ENCODE measurements at regions not wholly inside any gene's neighbourhood (a gene's known extent, or its start where the extent isn't known, plus 50 kb on each side); places are given as distances from the start of the nearest gene placed in this dataset.

DNA sequence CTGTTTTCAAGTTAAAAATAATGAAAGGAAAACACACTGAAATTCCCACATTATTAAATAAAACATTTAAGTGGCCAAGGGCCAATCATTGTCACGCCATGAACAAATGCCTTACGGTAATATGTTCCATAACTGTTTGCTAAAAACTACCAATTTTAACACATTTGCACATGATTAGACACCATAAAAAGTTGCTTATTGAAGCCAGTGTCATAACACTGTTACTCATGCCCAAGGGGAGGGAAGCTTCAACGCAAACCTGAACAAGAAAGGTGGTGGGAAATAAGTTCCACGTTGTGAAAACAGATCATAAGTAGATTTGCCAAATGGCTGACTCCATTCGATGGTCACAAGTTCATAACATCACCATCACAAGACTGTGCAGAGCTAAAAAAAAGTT, 739.3 kb upstream of the FAM241A start (continued):
- TF ChIP-seq, protein P1, sequence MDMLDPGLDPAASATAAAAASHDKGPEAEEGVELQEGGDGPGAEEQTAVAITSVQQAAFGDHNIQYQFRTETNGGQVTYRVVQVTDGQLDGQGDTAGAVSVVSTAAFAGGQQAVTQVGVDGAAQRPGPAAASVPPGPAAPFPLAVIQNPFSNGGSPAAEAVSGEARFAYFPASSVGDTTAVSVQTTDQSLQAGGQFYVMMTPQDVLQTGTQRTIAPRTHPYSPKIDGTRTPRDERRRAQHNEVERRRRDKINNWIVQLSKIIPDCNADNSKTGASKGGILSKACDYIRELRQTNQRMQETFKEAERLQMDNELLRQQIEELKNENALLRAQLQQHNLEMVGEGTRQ (IDR thresholded peaks at IDR 0.05; ENCODE audit: borderline replicate concordance, low read depth, low read length) = no peak

DNA sequence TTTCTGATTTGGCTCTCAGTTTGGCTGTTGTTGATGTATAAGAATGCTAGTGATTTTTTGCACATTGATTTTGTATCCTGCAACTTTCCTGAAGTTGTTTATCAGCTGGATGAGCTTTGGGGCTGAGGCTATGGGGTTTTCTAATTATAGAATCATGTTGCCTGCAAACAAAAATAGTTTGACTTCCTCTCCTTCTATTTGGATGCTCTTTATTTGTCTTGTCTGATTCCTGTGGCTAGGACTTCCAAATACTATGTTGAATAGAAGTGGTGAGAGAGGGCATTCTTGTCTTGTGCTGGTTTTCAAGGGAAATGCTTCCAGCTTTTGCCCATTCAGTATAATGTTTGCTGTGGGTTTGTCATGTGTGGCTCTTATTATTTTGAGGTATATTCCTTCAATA, 734.7 kb upstream of the FAM241A start:
- H3K9me3 ChIP-seq (replicated peaks; ENCODE audit: control insufficient read depth, insufficient read depth, low read length) = no peaks in the 10 kb centered on the region
- H3K79me2 ChIP-seq (ENCODE audit: control insufficient read depth, insufficient read depth, low read length) = no peaks in the 10 kb centered on the region
- intact Hi-C loops (cut with micrococcal nuclease; ENCODE audit: unreplicated experiment) (no loop called here), in situ Hi-C loops (cut with MboI) (no loop called here)
- ChIA-PET SMC1A (ENCODE audit: uncharacterized antibody, unreplicated experiment) (interaction anchor here (0.6 to 0.9 kb wide), 2 partner anchors 45 to 428 kb away, joined by 3 read pairs; no protein-coding TSS in a partner anchor), RAD21 (ENCODE audit: unreplicated experiment) (no interaction called here), CTCF (no interaction called here), POLR2A (no interaction called here)
- no TSS peak for BruUV-seq (replicated peaks)
- no peak overlapping the region for H2AFZ ChIP-seq (ENCODE audit: control insufficient read depth, low read depth, low read length)
- no peak overlapping the region for H3K9ac ChIP-seq (ENCODE audit: control insufficient read depth, insufficient read depth, low read length)
- no peak for TF ChIP-seq POLR2AphosphoS2 (IDR thresholded peaks at IDR 0.05; ENCODE audit: low read depth, low read length)
- no peak for TF ChIP-seq SMARCA5 (IDR thresholded peaks at IDR 0.05)
- no peak for TF ChIP-seq MTA2 (IDR thresholded peaks at IDR 0.05; ENCODE audit: low read depth)
- no peak for TF ChIP-seq TAF1 (IDR thresholded peaks at IDR 0.05; ENCODE audit: borderline replicate concordance, low read depth, low read length)
- no peak for TF ChIP-seq NFYA (IDR thresholded peaks at IDR 0.05; ENCODE audit: borderline replicate concordance, low read depth, low read length)
- TF ChIP-seq RFX5 (IDR thresholded peaks at IDR 0.05; ENCODE audit: low read depth, low read length) = no peak
- H4K20me1 ChIP-seq (ENCODE audit: control insufficient read depth, insufficient read depth) = no peaks in the 10 kb centered on the region
- FAIRE-seq = no peak
- H3K4me2 ChIP-seq (ENCODE audit: control insufficient read depth, insufficient read depth) = no peak overlapping the region
- ATAC-seq = no peak
- H3K36me3 ChIP-seq (ENCODE audit: control insufficient read depth in 2 of 2, insufficient read depth in 2 of 2, low read length in 1 of 2) = no peaks in the 10 kb centered on the region
- no peak overlapping the region for H3K4me3 ChIP-seq
- no peak for DNase-seq (ENCODE audit: low read depth, low spot score)
- H3K4me1 ChIP-seq (ENCODE audit: control insufficient read depth, insufficient read depth, low read length) = no peaks in the 10 kb centered on the region
- no peak overlapping the region for H3K27ac ChIP-seq (ENCODE audit: control insufficient read depth, insufficient read depth)
- no peaks in the 10 kb centered on the region for H3K27me3 ChIP-seq (replicated peaks in 1 of 2; ENCODE audit: control insufficient read depth in 2 of 2, insufficient read depth in 2 of 2, low read length in 1 of 2)

DNA sequence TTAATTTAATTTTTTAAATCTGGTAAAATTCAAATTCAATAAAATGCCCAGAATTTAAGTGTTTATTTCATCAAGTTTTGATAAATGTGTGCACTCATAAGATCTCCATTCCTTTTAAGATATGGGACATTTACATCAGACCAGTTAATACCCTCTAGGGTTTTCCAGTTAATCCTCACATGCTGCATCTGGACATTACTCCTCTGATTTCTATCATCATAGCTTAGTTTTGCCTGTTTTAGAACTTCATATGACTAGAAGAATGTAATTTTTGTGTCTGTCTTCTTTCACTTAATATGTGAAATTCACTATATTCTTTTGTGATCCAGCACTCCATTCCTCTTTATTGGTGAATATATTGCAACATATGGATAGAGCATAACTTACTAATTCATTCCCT, 727.7 kb upstream of the FAM241A start:
- FAIRE-seq = no peak
- CTCF ChIA-PET = no interaction called here
- TF ChIP-seq MXI1 (IDR thresholded peaks at IDR 0.05; ENCODE audit: low read depth, low read length) (no peak), CHD2 (IDR thresholded peaks at IDR 0.05; ENCODE audit: borderline replicate concordance, low read depth, low read length) (no peak), SUPT20H (IDR thresholded peaks at IDR 0.05; ENCODE audit: borderline replicate concordance, control insufficient read depth, low read depth, low read length) (no peak), ZSCAN29 (IDR thresholded peaks at IDR 0.05) (no peak), ZNF384 (IDR thresholded peaks at IDR 0.05; ENCODE audit: borderline replicate concordance, low read depth, low read length) (no peak), CHD4 (IDR thresholded peaks at IDR 0.05) (no peak), SREBF2 (IDR thresholded peaks at IDR 0.05; ENCODE audit: low read length) (no peak)
- TF ChIP-seq, protein P2, sequence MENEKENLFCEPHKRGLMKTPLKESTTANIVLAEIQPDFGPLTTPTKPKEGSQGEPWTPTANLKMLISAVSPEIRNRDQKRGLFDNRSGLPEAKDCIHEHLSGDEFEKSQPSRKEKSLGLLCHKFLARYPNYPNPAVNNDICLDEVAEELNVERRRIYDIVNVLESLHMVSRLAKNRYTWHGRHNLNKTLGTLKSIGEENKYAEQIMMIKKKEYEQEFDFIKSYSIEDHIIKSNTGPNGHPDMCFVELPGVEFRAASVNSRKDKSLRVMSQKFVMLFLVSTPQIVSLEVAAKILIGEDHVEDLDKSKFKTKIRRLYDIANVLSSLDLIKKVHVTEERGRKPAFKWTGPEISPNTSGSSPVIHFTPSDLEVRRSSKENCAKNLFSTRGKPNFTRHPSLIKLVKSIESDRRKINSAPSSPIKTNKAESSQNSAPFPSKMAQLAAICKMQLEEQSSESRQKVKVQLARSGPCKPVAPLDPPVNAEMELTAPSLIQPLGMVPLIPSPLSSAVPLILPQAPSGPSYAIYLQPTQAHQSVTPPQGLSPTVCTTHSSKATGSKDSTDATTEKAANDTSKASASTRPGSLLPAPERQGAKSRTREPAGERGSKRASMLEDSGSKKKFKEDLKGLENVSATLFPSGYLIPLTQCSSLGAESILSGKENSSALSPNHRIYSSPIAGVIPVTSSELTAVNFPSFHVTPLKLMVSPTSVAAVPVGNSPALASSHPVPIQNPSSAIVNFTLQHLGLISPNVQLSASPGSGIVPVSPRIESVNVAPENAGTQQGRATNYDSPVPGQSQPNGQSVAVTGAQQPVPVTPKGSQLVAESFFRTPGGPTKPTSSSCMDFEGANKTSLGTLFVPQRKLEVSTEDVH (IDR thresholded peaks at IDR 0.05; ENCODE audit: low read depth, partially characterized antibody) = no peak

More for the DNA sequence above, 727.7 kb upstream of the FAM241A start:
- no peak for DNase-seq (ENCODE audit: low read depth, low spot score)
- H3K27ac ChIP-seq (ENCODE audit: control insufficient read depth, insufficient read depth) = no peak overlapping the region
- no peak overlapping the region for H2AFZ ChIP-seq (ENCODE audit: control insufficient read depth, low read depth, low read length)
- SMC1A ChIA-PET (ENCODE audit: uncharacterized antibody, unreplicated experiment) = no interaction called here
- H3K79me2 ChIP-seq (ENCODE audit: control insufficient read depth, insufficient read depth, low read length) = no peaks in the 10 kb centered on the region
- H3K9ac ChIP-seq (ENCODE audit: control insufficient read depth, insufficient read depth, low read length) = no peak overlapping the region
- intact Hi-C loops (cut with micrococcal nuclease; ENCODE audit: unreplicated experiment) = no loop called here
- no peak for ATAC-seq
- H3K27me3 ChIP-seq (replicated peaks in 1 of 2; ENCODE audit: control insufficient read depth in 2 of 2, insufficient read depth in 2 of 2, low read length in 1 of 2) = no peaks in the 10 kb centered on the region
- H3K4me2 ChIP-seq (ENCODE audit: control insufficient read depth, insufficient read depth) = no peak overlapping the region
- POLR2A ChIA-PET = no interaction called here
- H3K36me3 ChIP-seq (ENCODE audit: control insufficient read depth in 2 of 2, insufficient read depth in 2 of 2, low read length in 1 of 2) = no peaks in the 10 kb centered on the region
- in situ Hi-C loops (cut with MboI) = no loop called here
- H3K4me1 ChIP-seq (ENCODE audit: control insufficient read depth, insufficient read depth, low read length) = no peaks in the 10 kb centered on the region
- no TSS peak for BruUV-seq (replicated peaks)
- no peaks in the 10 kb centered on the region for H3K9me3 ChIP-seq (replicated peaks; ENCODE audit: control insufficient read depth, insufficient read depth, low read length)
- RAD21 ChIA-PET (ENCODE audit: unreplicated experiment) = no interaction called here
- no peaks in the 10 kb centered on the region for H4K20me1 ChIP-seq (ENCODE audit: control insufficient read depth, insufficient read depth)
- no peak overlapping the region for H3K4me3 ChIP-seq
